Ovary (tissue), 3 donors: ENCODE measurements at regions not wholly inside any gene's neighbourhood (a gene's known extent, or its start where the extent isn't known, plus 50 kb on each side); places are given as distances from the start of the nearest gene placed in this dataset.

Experiments
- CTCF ChIP-seq, 3 donors: fragments of 450-650 bp in 2 of 3; fragments of 200-600 bp in 1 of 3; IDR thresholded peaks; one replicate each; pipeline versions ENCODE4 v1.5.1 to v1.8.0; 2016 to 2022; ENCODE audit warnings: antibody characterized with exemption in 3 of 3, mild to moderate bottlenecking in 1 of 3
- POLR2A ChIP-seq: fragments of 450-650 bp; IDR thresholded peaks from one replicate; pipeline ENCODE4 v1.6.1; 2017; ENCODE audit warnings: antibody characterized with exemption, mild to moderate bottlenecking, moderate library complexity
- donor health status: DM: no; HTN: no; CAD: no.

GRCh38 chr13:23059173-23059572, 121.6 kb upstream of the SGCG start:
- TF ChIP-seq CTCF (IDR thresholded peaks at IDR 0.05): no peak
- TF ChIP-seq POLR2A: no peak
